ENCODE measurements at regions not wholly inside any gene's neighbourhood (a gene's known extent, or its start where the extent isn't known, plus 50 kb on each side); places are given as distances from the start of the nearest gene placed in this dataset.

DNA sequence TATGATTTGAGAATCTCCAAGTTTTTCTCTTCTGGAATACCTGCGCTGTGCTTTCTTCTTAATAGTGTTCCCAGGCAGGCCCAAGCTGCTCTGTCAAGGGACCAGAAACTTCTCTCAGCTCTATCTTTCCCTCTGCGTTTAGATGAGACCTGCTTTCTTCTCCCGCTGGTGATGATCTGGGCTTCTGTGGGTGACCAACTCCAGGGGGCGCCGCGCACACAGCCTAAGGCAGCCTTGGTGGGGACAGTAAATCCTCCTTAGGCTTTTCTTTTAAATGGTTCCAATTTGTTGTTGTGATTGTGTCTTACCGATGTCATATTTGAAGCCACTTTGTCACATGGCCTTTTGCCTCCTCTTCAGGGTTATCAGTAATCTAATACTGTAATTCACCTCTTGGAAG is 439.4 kb upstream of the KLF12 start:
- TF ChIP-seq POLR2AphosphoS5 (IDR thresholded peaks at IDR 0.05), result no peak
- TF ChIP-seq CTCF (IDR thresholded peaks at IDR 0.05 in 8 of 11, conservative IDR thresholded peaks at IDR 0.05 in 3 of 11), result no peak

All from spleen (tissue), 7 donors.